Common myeloid progenitor, CD34-positive (primary cell): ENCODE measurements at regions not wholly inside any gene's neighbourhood (a gene's known extent, or its start where the extent isn't known, plus 50 kb on each side); places are given as distances from the start of the nearest gene placed in this dataset.

ENCODE experiments used
- CTCF ChIA-PET: fragments of 350-600 bp; sonication (Branson Sonifier 250); formaldehyde crosslinking; loops from one replicate; lab custom pipeline; 2021; ENCODE audit warnings: antibody characterized with exemption; lab: Charles Lee
- POLR2A ChIA-PET: fragments of 350-600 bp; sonication (Branson Sonifier 250); formaldehyde crosslinking; loops from one replicate; lab custom pipeline; 2021; ENCODE audit warnings: antibody characterized with exemption; lab: Charles Lee
- DNase-seq, 3 donors: peaks; one replicate each; pipeline versions ENCODE4 v3.0.0 to v3.0.0-alpha.2; 2013
- H3K27ac ChIP-seq, 2 experiments: 1 replicate in 1 of 2; 2 replicates in 1 of 2; pipeline ENCODE4 v1.7.0; 2013; ENCODE audit warnings: inconsistent platforms in 2 of 2, low read length in 2 of 2, mild to moderate bottlenecking in 2 of 2, low read depth in 1 of 2, moderate library complexity in 1 of 2; ENCODE audit not compliant: severe bottlenecking in 2 of 2, insufficient read depth in 1 of 2, poor library complexity in 1 of 2
- H3K27me3 ChIP-seq, 5 experiments: replicated peaks in 2 of 5; 1 replicate in 3 of 5; 2 replicates in 2 of 5; pipeline versions ENCODE4 v1.6.1 to v1.7.0; 2013; ENCODE audit warnings: low read length in 4 of 5, mild to moderate bottlenecking in 2 of 5, moderate library complexity in 2 of 5, inconsistent platforms in 1 of 5; ENCODE audit not compliant: insufficient read depth in 5 of 5, control insufficient read depth in 4 of 5
- H3K36me3 ChIP-seq, 4 experiments: 1 replicate in 2 of 4; 2 replicates in 2 of 4; pipeline versions ENCODE4 v1.6.1 to v1.7.0; 2013; ENCODE audit warnings: low read length in 3 of 4, control low read depth in 1 of 4, mild to moderate bottlenecking in 1 of 4; ENCODE audit not compliant: control insufficient read depth in 4 of 4, insufficient read depth in 4 of 4
- H3K4me1 ChIP-seq, 4 experiments: 1 replicate in 3 of 4; 2 replicates in 1 of 4; pipeline versions ENCODE4 v1.6.1 to v1.7.1; 2013; ENCODE audit warnings: low read length in 3 of 4, mild to moderate bottlenecking in 3 of 4, control low read depth in 1 of 4, inconsistent platforms in 1 of 4, moderate library complexity in 1 of 4; ENCODE audit not compliant: control insufficient read depth in 4 of 4, insufficient read depth in 4 of 4; ENCODE audit errors: control extremely low read depth in 1 of 4
- H3K4me3 ChIP-seq, 7 experiments: 1 replicate in 4 of 7; 2 replicates in 3 of 7; pipeline versions ENCODE4 v1.5.1 to v1.7.0; 2013; ENCODE audit warnings: mild to moderate bottlenecking in 7 of 7, low read length in 6 of 7, moderate library complexity in 6 of 7, inconsistent platforms in 2 of 7, low read depth in 2 of 7, control low read depth in 1 of 7; ENCODE audit not compliant: insufficient read depth in 4 of 7, control insufficient read depth in 1 of 7; ENCODE audit errors: extremely low read depth in 1 of 7
- H3K9me3 ChIP-seq, 5 experiments: 1 replicate in 4 of 5; 2 replicates in 1 of 5; pipeline versions ENCODE4 v1.6.1 to v1.7.1; 2013; ENCODE audit warnings: low read length in 4 of 5, mild to moderate bottlenecking in 2 of 5, inconsistent platforms in 1 of 5, low read depth in 1 of 5, moderate library complexity in 1 of 5; ENCODE audit not compliant: control insufficient read depth in 4 of 5, insufficient read depth in 2 of 5; ENCODE audit errors: control extremely low read depth in 1 of 5
- WGBS: methylation state at CpG from one replicate; pipeline ENCODE4 v1.1.5; 2013; ENCODE audit not compliant: insufficient coverage; 5-methylcytosine and 5-hydroxymethylcytosine counted together

GRCh38 chr5:136769900-136770684, 404.7 kb upstream of the TRPC7 start:
- no peaks in the 10 kb centered on the region for H3K9me3 ChIP-seq
- ChIA-PET CTCF (interaction anchor here (0.7 to 6.1 kb wide), 12 partner anchors 9 to 521 kb away, joined by 3 to 64 read pairs (median 4); partner anchors contain the start of gene TRPC7), POLR2A (interaction anchor here (0.6 kb wide), 1 partner anchor 394 kb away, joined by 3 read pairs; no protein-coding TSS in a partner anchor)
- peak; percentile 40 to 74 (median 67) for DNase-seq
- H3K4me3 ChIP-seq, result no peak overlapping the region
- WGBS, result 50% methylated on average over 10 of the region's 11 CpGs
- no peaks in the 10 kb centered on the region for H3K36me3 ChIP-seq
- H3K27me3 ChIP-seq, result peaks cover 0 to 15% (median 0%) of the 10 kb centered on the region in 5 experiments
- no peaks in the 10 kb centered on the region for H3K4me1 ChIP-seq
- no peak overlapping the region for H3K27ac ChIP-seq

GRCh38 chr5:136769093-136769492, 403.7 kb upstream of the TRPC7 start:
- Histone ChIP-seq H3K9me3 (no peaks in the 10 kb centered on the region), H3K27ac (no peak overlapping the region), H3K4me1 (no peaks in the 10 kb centered on the region), H3K36me3 (no peaks in the 10 kb centered on the region), H3K4me3 (no peak overlapping the region), H3K27me3 (peaks cover 0 to 15% (median 0%) of the 10 kb centered on the region in 5 experiments)
- ChIA-PET CTCF (interaction anchor here (0.8 to 6.1 kb wide), 12 partner anchors 10 to 520 kb away, joined by 3 to 64 read pairs (median 4); partner anchors contain the start of gene TRPC7), POLR2A (interaction anchor here (0.6 kb wide), 1 partner anchor 393 kb away, joined by 3 read pairs; no protein-coding TSS in a partner anchor)
- 100% methylated on average over 2 of the region's 4 CpGs for WGBS
- DNase-seq, result no peak

- Histone ChIP-seq H3K27ac (no peak overlapping the region), H3K4me1 (no peaks in the 10 kb centered on the region), H3K9me3 (no peaks in the 10 kb centered on the region), H3K4me3 (no peak overlapping the region), H3K36me3 (no peaks in the 10 kb centered on the region), H3K27me3 (peaks cover 0 to 12% (median 0%) of the 10 kb centered on the region in 5 experiments)
- 100% methylated on average over 3 of the region's 4 CpGs for WGBS
- ChIA-PET POLR2A (interaction anchor here (0.5 kb wide), 1 partner anchor 65 kb away, joined by 3 read pairs; no protein-coding TSS in a partner anchor), CTCF (interaction anchor here (0.7 to 6.1 kb wide), 10 partner anchors 11 to 520 kb away, joined by 3 to 64 read pairs (median 4); partner anchors contain the start of gene TRPC7)
- no peak for DNase-seq
Measured at GRCh38 chr5:136768457-136768856, 403.1 kb upstream of the TRPC7 start.

GRCh38 chr5:136766456-136766855, 401.1 kb upstream of the TRPC7 start:
- WGBS, result 75% methylated on average over 3 of the region's 3 CpGs
- POLR2A ChIA-PET, result no interaction called here
- no peak for DNase-seq
- H3K4me3 ChIP-seq, result no peak overlapping the region
- CTCF ChIA-PET, result interaction anchor here (5.8 kb wide), 1 partner anchor 403 kb away, joined by 64 read pairs; the partner anchor contains the start of gene TRPC7
- H3K27ac ChIP-seq, result no peak overlapping the region
- H3K4me1 ChIP-seq, result no peaks in the 10 kb centered on the region
- H3K27me3 ChIP-seq, result no peaks in the 10 kb centered on the region
- H3K36me3 ChIP-seq, result no peaks in the 10 kb centered on the region
- H3K9me3 ChIP-seq, result no peaks in the 10 kb centered on the region

GRCh38 chr5:136764601-136765000, 399.3 kb upstream of the TRPC7 start:
- ChIA-PET CTCF (no interaction called here), POLR2A (no interaction called here)
- WGBS, result 100% methylated on average over 1 of the region's 2 CpGs
- H3K27ac ChIP-seq, result no peak overlapping the region
- DNase-seq, result no peak
- H3K36me3 ChIP-seq, result no peaks in the 10 kb centered on the region
- no peaks in the 10 kb centered on the region for H3K4me1 ChIP-seq
- no peak overlapping the region for H3K4me3 ChIP-seq
- no peaks in the 10 kb centered on the region for H3K9me3 ChIP-seq
- no peaks in the 10 kb centered on the region for H3K27me3 ChIP-seq

GRCh38 chr5:136763548-136763947, 398.2 kb upstream of the TRPC7 start:
- H3K27ac ChIP-seq, result no peak overlapping the region
- CTCF ChIA-PET, result no interaction called here
- H3K27me3 ChIP-seq, result no peaks in the 10 kb centered on the region
- H3K9me3 ChIP-seq, result no peaks in the 10 kb centered on the region
- DNase-seq, result no peak
- no peaks in the 10 kb centered on the region for H3K4me1 ChIP-seq
- no peaks in the 10 kb centered on the region for H3K36me3 ChIP-seq
- no peak overlapping the region for H3K4me3 ChIP-seq
- POLR2A ChIA-PET, result no interaction called here

- no peak for DNase-seq
- Histone ChIP-seq H3K9me3 (peaks cover 0 to 1% (median 0%) of the 10 kb centered on the region in 5 experiments), H3K4me3 (no peak overlapping the region), H3K36me3 (no peaks in the 10 kb centered on the region), H3K27me3 (peaks cover 0 to 2% (median 0%) of the 10 kb centered on the region in 5 experiments), H3K4me1 (no peaks in the 10 kb centered on the region), H3K27ac (no peak overlapping the region)
- ChIA-PET CTCF (no interaction called here), POLR2A (no interaction called here)
Measured at GRCh38 chr5:136754216-136754615, 388.9 kb upstream of the TRPC7 start.
